OCI-LY1 (cell line): ENCODE measurements at regions not wholly inside any gene's neighbourhood (a gene's known extent, or its start where the extent isn't known, plus 50 kb on each side); places are given as distances from the start of the nearest gene placed in this dataset.

Source experiments
- H2AFZ ChIP-seq: fragments of 200-600 bp; sonication (generic), shearing (Covaris generic); 2 replicates; pipeline ENCODE4 v1.6.0; 2014; ENCODE audit warnings: antibody characterized with exemption, mild to moderate bottlenecking, low read length
- H3F3A ChIP-seq: fragments of 200-600 bp; sonication (generic), shearing (Covaris generic); 2 replicates; pipeline ENCODE4 v1.6.0; 2014; ENCODE audit warnings: mild to moderate bottlenecking, antibody characterized with exemption, low read length, moderate library complexity; ENCODE audit not compliant: insufficient read depth
- H3K27ac ChIP-seq: fragments of 200-600 bp; sonication (generic); 2 replicates; pipeline ENCODE4 v1.5.1; 2014; ENCODE audit warnings: low read length, mixed run types, mild to moderate bottlenecking, low read depth; ENCODE audit not compliant: poor library complexity, severe bottlenecking
- H3K27me3 ChIP-seq: fragments of 200-600 bp; sonication (generic); 2 replicates; pipeline ENCODE4 v1.6.0; 2014; ENCODE audit warnings: antibody characterized with exemption, mild to moderate bottlenecking, low read length, moderate library complexity; ENCODE audit not compliant: insufficient read depth
- H3K36me3 ChIP-seq: fragments of 200-600 bp; sonication (generic); 2 replicates; pipeline ENCODE4 v1.6.1; 2014; ENCODE audit warnings: mild to moderate bottlenecking, antibody characterized with exemption, low read length, moderate library complexity, mixed read lengths; ENCODE audit not compliant: insufficient read depth
- H3K4me1 ChIP-seq: fragments of 200-600 bp; sonication (generic); 2 replicates; pipeline ENCODE4 v1.5.1; 2014; ENCODE audit warnings: mild to moderate bottlenecking, low read length, moderate library complexity; ENCODE audit not compliant: insufficient read depth, severe bottlenecking
- H3K4me2 ChIP-seq: fragments of 200-600 bp; sonication (generic), shearing (Covaris generic); 2 replicates; pipeline ENCODE4 v1.6.1; 2014; ENCODE audit warnings: low read length
- H3K4me3 ChIP-seq: fragments of 200-600 bp; sonication (generic); 2 replicates; pipeline ENCODE4 v1.5.1; 2014; ENCODE audit warnings: low read length, low read depth, mild to moderate bottlenecking, mixed read lengths; ENCODE audit not compliant: poor library complexity, severe bottlenecking
- H3K79me2 ChIP-seq: fragments of 200-600 bp; shearing (Covaris generic); 2 replicates; pipeline ENCODE4 v1.6.1; 2016; ENCODE audit warnings: mixed run types, low read length, mixed read lengths; ENCODE audit not compliant: insufficient read depth
- H3K9ac ChIP-seq: fragments of 200-600 bp; sonication (generic), shearing (Covaris generic); 2 replicates; pipeline ENCODE4 v1.6.1; 2014; ENCODE audit warnings: mild to moderate bottlenecking, low read length, mixed read lengths
- H3K9me2 ChIP-seq: fragments of 200-600 bp; sonication (generic), shearing (Covaris generic); 2 replicates; pipeline ENCODE4 v1.6.1; 2014; ENCODE audit warnings: low read depth, mild to moderate bottlenecking, low read length, mixed read lengths
- H3K9me3 ChIP-seq: fragments of 200-600 bp; shearing (Covaris generic); 2 replicates; pipeline ENCODE4 v1.6.1; 2014; ENCODE audit warnings: low read length, mixed read lengths
- H4K20me1 ChIP-seq: fragments of 200-600 bp; sonication (generic), shearing (Covaris generic); 2 replicates; pipeline ENCODE4 v1.6.0; 2016; ENCODE audit warnings: mild to moderate bottlenecking, low read length; ENCODE audit not compliant: insufficient read depth
- EZH2 ChIP-seq: fragments of 200-600 bp; sonication (generic), shearing (Covaris generic); IDR thresholded peaks from 2 replicates; pipeline ENCODE4 v1.8.0; 2017; ENCODE audit warnings: borderline replicate concordance, mixed run types, mild to moderate bottlenecking, antibody characterized with exemption, low read length, moderate library complexity, mixed read lengths
- TF ChIP-seq, protein P1 (sequence below): fragments of 200-600 bp; sonication (generic), shearing (Covaris generic); IDR thresholded peaks from 2 replicates; pipeline ENCODE4 v1.5.1; 2017; ENCODE audit warnings: mild to moderate bottlenecking, antibody characterized with exemption, low read length, moderate library complexity, mixed read lengths

- Histone ChIP-seq H4K20me1 (no peaks in the 10 kb centered on the region), H3K4me2 (no peak overlapping the region), H3K9me2 (no peaks in the 10 kb centered on the region), H3K79me2 (no peaks in the 10 kb centered on the region), H3K9ac (no peak overlapping the region), H3F3A (no peaks in the 10 kb centered on the region), H3K36me3 (no peaks in the 10 kb centered on the region), H3K27me3 (no peaks in the 10 kb centered on the region), H3K27ac (no peak overlapping the region), H3K9me3 (no peaks in the 10 kb centered on the region), H3K4me3 (no peak overlapping the region), H3K4me1 (no peaks in the 10 kb centered on the region), H2AFZ (no peak overlapping the region)
- TF ChIP-seq, protein P1, sequence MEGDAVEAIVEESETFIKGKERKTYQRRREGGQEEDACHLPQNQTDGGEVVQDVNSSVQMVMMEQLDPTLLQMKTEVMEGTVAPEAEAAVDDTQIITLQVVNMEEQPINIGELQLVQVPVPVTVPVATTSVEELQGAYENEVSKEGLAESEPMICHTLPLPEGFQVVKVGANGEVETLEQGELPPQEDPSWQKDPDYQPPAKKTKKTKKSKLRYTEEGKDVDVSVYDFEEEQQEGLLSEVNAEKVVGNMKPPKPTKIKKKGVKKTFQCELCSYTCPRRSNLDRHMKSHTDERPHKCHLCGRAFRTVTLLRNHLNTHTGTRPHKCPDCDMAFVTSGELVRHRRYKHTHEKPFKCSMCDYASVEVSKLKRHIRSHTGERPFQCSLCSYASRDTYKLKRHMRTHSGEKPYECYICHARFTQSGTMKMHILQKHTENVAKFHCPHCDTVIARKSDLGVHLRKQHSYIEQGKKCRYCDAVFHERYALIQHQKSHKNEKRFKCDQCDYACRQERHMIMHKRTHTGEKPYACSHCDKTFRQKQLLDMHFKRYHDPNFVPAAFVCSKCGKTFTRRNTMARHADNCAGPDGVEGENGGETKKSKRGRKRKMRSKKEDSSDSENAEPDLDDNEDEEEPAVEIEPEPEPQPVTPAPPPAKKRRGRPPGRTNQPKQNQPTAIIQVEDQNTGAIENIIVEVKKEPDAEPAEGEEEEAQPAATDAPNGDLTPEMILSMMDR: no peak
- TF ChIP-seq EZH2: no peak
Measured at GRCh38 chr16:86239381-86239780, 270.9 kb upstream of the FOXF1 start.

- no peaks in the 10 kb centered on the region for H4K20me1 ChIP-seq
- no peak overlapping the region for H3K9ac ChIP-seq
- no peaks in the 10 kb centered on the region for H3F3A ChIP-seq
- TF ChIP-seq, protein P1: no peak
- no peak for TF ChIP-seq EZH2
- no peaks in the 10 kb centered on the region for H3K4me1 ChIP-seq
- H3K9me2 ChIP-seq: no peaks in the 10 kb centered on the region
- H2AFZ ChIP-seq: no peak overlapping the region
- H3K27ac ChIP-seq: no peak overlapping the region
- H3K27me3 ChIP-seq: no peaks in the 10 kb centered on the region
- no peaks in the 10 kb centered on the region for H3K9me3 ChIP-seq
- no peaks in the 10 kb centered on the region for H3K79me2 ChIP-seq
- no peak overlapping the region for H3K4me2 ChIP-seq
- H3K4me3 ChIP-seq: no peak overlapping the region
- no peaks in the 10 kb centered on the region for H3K36me3 ChIP-seq
Measured at GRCh38 chr16:86240716-86241363, 269.5 kb upstream of the FOXF1 start.

DNA sequence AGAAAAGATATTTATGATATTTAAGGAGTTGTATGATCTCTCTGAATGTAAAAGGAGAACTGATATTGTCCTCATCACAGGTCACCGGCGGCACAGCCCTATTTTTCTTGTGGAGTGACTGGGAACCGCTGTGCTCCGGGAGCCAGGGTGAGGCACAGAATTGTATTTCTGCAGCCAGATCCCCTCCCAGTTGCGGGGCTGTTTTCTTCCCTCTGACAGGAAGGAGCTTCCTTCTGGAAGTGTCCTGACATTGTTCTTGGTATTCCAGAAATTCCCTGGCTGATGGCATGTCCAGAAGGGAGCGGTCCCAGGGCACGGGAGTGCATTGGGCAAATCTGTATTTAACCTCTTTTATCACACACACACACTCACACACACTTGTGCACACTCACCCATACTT lies 268.6 kb upstream of the FOXF1 start:
- H3K36me3 ChIP-seq: no peaks in the 10 kb centered on the region
- no peaks in the 10 kb centered on the region for H3K27me3 ChIP-seq
- no peaks in the 10 kb centered on the region for H3F3A ChIP-seq
- no peaks in the 10 kb centered on the region for H4K20me1 ChIP-seq
- no peaks in the 10 kb centered on the region for H3K9me3 ChIP-seq
- no peaks in the 10 kb centered on the region for H3K4me1 ChIP-seq
- no peaks in the 10 kb centered on the region for H3K9me2 ChIP-seq
- H3K27ac ChIP-seq: no peak overlapping the region
- TF ChIP-seq, protein P1: no peak
- TF ChIP-seq EZH2: no peak
- no peak overlapping the region for H2AFZ ChIP-seq
- no peak overlapping the region for H3K9ac ChIP-seq
- no peak overlapping the region for H3K4me3 ChIP-seq
- no peaks in the 10 kb centered on the region for H3K79me2 ChIP-seq
- H3K4me2 ChIP-seq: no peak overlapping the region
